Hepatocyte (in vitro differentiated cells): ENCODE measurements at regions not wholly inside any gene's neighbourhood (a gene's known extent, or its start where the extent isn't known, plus 50 kb on each side); places are given as distances from the start of the nearest gene placed in this dataset.

ENCODE experiments used
- CTCF ChIP-seq: fragments of 200-600 bp; sonication (generic); IDR thresholded peaks from 2 replicates; pipeline ENCODE4 v1.5.1; 2016; ENCODE audit warnings: antibody characterized with exemption, mild to moderate bottlenecking; ENCODE audit not compliant: poor library complexity
- EZH2 ChIP-seq: fragments of 200-600 bp; sonication (generic); IDR thresholded peaks from 2 replicates; pipeline ENCODE4 v1.6.1; 2016; ENCODE audit warnings: antibody characterized with exemption, mild to moderate bottlenecking, borderline replicate concordance
- EZH2phosphoT487 ChIP-seq: fragments of 200-600 bp; sonication (generic); IDR thresholded peaks from one replicate; pipeline ENCODE4 v1.6.1; 2018; ENCODE audit warnings: antibody characterized with exemption, mild to moderate bottlenecking, low read depth, moderate library complexity; ENCODE audit not compliant: unreplicated experiment, severe bottlenecking

DNA sequence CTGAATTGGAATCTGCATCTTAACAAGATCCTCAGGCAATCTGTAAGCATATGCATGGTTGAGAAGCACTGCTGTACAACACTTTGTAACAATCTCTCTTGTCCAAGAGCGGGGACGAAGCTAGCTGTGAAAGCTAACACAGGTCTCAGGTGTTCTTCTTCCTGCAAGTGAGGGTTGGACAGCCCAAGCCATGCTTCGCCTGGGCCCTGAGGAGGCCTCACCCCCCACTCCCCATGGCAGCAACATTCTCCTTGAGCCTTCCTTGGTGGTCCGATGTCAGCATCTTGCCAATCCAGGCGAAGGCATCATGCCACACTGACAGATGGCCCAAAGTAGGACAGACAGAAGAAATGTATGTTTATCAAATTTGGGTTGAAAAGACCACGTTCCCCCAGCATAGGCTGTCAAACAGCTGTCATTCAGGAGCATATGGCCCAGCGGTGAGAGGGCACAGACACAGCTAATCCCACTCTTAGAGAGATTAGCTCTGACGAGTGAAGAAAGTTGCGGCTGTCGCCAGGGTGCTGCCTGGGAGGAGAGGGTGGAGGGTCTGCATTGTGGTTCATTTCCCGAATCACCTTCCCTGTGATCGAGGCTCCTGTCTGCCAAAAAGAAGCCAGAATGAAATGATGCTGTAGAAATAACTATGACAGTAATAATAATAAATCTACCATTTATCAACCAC is 344.7 kb downstream of the MYCN start:
- TF ChIP-seq CTCF, result no peak
- no peak for TF ChIP-seq EZH2
- TF ChIP-seq EZH2phosphoT487, result no peak
